ENCODE measurements at regions not wholly inside any gene's neighbourhood (a gene's known extent, or its start where the extent isn't known, plus 50 kb on each side); places are given as distances from the start of the nearest gene placed in this dataset.

DNA sequence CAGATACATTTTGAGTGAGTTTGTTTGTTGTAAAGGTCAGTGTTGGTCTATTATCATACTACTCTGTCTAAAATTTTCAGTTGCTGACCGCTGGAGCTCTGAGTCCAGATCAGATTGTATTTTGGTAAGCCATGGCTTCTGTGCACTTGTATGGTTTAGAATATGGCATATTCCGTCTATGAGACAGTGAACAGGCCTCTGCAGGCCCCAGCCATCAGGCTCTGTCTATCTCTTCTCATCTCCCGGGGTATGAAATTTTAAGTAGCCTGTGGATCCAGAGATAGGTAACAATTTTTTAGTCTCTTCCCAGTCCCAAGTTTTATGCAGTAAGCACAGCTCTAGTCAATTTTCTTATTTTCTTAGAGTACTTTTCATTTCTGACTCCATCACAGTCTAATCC is 1929.1 kb upstream of the SEL1L start:
- CTCF ChIA-PET, result no interaction called here
- Mint-ChIP-seq H3K27me3 (no peaks in the 10 kb centered on the region), H3K4me1 (no peaks in the 10 kb centered on the region), H3K27ac (no peak overlapping the region), H3K36me3 (no peaks in the 10 kb centered on the region), H3K9me3 (ENCODE audit: low read depth) (peaks cover 6% of the 10 kb centered on the region), H3K4me3 (no peak overlapping the region)
- ATAC-seq (no peak), DNase-seq (no peak)

DNA sequence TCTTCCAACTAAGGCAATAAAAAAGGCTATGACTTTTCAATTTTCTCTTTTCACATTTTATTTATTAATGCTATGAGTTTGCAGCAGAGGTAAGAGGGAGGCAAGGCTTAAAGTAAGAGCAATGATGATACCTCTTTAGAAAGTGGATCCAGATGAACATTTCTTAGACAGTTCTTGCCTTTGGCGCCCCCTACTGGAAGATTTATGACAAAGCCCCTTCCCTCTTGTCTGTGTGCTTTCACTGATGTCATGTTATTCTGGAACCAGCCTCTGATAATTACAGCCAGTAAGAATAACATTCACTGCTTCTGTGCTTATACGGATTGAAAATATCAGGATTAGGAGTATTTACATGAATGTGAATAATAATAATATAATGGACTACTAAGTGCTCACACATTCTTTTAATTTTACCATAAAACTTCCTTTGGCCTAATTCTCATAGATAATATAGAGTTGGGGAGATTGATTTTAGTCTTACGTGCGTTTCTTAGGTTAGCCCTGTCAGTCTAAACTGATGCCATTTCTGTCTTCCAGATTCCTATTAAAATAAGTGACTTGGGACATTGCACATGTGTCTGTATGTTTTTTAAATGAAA is 1929.9 kb upstream of the SEL1L start:
- DNase-seq (no peak), ATAC-seq (no peak)

DNA sequence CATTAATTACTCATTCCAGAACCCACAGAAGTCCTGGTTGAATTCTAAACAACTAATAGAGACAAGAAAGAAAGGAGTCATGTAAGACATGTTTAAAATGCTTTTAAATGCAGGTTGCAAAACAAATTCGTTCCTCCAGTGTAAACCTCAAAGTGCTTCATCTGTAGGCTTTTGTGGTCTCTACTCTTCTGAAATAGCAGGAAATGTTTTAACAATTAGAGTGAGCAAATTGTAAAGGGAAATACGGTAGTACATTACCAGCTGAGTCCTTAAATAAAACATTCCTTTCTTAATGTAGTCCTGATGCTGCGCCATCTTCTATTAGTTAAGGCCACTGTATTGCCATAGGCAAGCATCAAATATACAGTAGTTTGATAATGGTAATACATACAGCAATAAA is 1934.2 kb upstream of the SEL1L start:
- Mint-ChIP-seq H3K4me3 (no peak overlapping the region), H3K36me3 (no peaks in the 10 kb centered on the region), H3K9me3 (ENCODE audit: low read depth) (peaks cover 5% of the 10 kb centered on the region), H3K27me3 (no peaks in the 10 kb centered on the region), H3K27ac (no peak overlapping the region), H3K4me1 (no peaks in the 10 kb centered on the region)
- no peak for DNase-seq
- ATAC-seq, result no peak
- CTCF ChIA-PET, result no interaction called here

More for the DNA sequence above, 1929.9 kb upstream of the SEL1L start:
- H3K4me1 Mint-ChIP-seq, result no peaks in the 10 kb centered on the region
- no peaks in the 10 kb centered on the region for H3K36me3 Mint-ChIP-seq
- CTCF ChIA-PET, result no interaction called here
- no peak overlapping the region for H3K4me3 Mint-ChIP-seq
- peaks cover 3% of the 10 kb centered on the region for H3K9me3 Mint-ChIP-seq (ENCODE audit: low read depth)
- no peaks in the 10 kb centered on the region for H3K27me3 Mint-ChIP-seq
- H3K27ac Mint-ChIP-seq, result no peak overlapping the region

DNA sequence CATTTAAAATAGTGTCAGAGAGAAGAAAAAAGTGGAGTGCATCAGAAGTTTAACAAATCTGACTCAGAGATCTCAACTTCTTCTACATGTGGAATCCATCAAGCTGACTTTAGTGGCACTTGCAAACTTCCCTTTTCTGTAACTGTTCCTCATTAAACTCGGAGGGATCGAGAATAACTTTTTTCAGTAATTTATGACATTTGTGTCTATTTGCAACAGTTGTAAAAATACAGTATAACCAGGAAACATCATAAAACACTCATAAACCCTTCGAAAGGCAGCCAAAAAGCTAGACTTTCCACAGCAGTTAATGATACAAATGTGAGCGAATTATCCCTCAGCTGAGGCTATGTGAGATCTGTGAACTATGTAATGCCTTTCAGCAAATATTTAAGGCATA is 1936.8 kb upstream of the SEL1L start:
- no peaks in the 10 kb centered on the region for H3K36me3 Mint-ChIP-seq
- ATAC-seq (no peak), DNase-seq (no peak)
- H3K27me3 Mint-ChIP-seq, result no peaks in the 10 kb centered on the region
- H3K27ac Mint-ChIP-seq, result no peak overlapping the region
- no peak overlapping the region for H3K4me3 Mint-ChIP-seq
- CTCF ChIA-PET, result no interaction called here
- H3K9me3 Mint-ChIP-seq (ENCODE audit: low read depth), result peaks cover 4% of the 10 kb centered on the region
- no peaks in the 10 kb centered on the region for H3K4me1 Mint-ChIP-seq

DNA sequence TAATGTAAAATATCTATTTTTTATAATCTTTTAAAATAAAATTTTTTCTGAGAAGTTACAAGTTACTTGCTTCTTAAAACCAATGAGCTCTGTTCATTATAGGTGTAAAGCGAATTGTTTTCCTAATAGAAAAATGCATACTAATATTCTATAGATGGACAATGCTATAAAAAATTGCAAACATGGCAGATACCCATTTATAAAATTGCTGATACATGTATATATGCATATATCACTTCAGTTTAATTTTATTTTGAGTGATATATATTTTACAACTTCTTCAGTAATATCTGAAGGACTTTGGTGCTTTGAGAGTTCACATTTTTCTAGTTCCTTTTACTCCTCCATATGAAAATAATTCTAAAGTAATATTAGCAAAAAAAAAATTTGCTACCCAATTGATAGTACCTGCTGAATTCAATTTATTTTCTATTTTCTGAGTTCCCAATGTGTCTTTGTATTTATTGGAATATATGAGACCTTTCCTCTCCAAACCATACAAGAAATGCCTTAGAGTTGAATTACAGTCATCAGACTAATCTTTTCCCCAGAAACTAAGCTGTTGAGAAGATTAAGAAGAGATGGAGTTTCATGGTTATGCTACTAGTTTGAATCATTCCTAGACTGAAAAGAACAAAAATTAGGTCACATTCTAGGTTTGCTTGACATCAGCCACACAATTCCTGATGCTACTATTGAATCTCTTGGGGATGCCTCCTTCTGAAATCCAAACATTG is 1937.5 kb upstream of the SEL1L start:
- CTCF ChIA-PET, result no interaction called here
- peaks cover 4% of the 10 kb centered on the region for H3K9me3 Mint-ChIP-seq (ENCODE audit: low read depth)
- no peaks in the 10 kb centered on the region for H3K36me3 Mint-ChIP-seq
- no peak for ATAC-seq
- no peaks in the 10 kb centered on the region for H3K27me3 Mint-ChIP-seq
- no peak overlapping the region for H3K4me3 Mint-ChIP-seq
- H3K27ac Mint-ChIP-seq, result no peak overlapping the region
- no peak for DNase-seq
- H3K4me1 Mint-ChIP-seq, result no peaks in the 10 kb centered on the region

DNA sequence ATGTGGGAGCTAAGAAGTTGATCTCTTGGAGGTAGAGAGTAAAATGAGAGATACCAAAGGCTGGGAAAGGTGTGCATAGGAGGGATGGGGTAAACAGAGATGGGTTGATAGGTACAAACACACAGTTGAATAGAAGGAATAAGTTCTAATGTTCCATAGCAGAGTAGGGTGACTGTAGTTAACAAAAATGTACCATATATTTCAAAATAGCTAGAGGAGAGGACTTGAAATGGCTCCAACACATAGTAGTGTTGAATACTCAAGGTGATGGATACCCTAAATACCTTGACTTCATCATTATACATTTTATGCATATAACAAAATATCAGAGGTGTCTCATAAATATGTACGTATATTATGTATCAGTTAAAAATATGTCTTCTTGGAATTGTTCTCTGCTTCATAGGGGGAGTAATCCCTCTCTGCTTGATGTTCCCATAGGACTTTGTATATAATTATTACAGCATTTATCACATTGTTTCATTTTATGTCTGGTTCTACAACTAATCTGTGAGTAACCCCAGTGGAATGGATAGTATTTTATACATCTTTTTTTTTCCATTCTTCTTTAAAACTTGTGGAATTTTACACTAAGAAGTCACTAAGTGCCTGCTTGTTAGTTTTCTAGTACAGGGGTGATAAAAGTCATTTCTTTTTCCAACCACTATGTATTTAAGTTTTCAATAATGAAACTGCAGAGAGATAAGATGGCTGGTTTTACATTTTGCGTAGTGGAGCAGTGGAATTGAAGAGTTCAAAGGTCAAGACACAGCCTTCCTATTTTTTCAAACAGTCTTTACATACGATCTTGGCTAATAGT is 1940.0 kb upstream of the SEL1L start:
- CTCF ChIA-PET, result no interaction called here
- H3K27me3 Mint-ChIP-seq, result no peaks in the 10 kb centered on the region
- ATAC-seq, result no peak
- no peaks in the 10 kb centered on the region for H3K4me1 Mint-ChIP-seq
- no peak for DNase-seq
- H3K4me3 Mint-ChIP-seq, result no peak overlapping the region
- no peaks in the 10 kb centered on the region for H3K36me3 Mint-ChIP-seq
- peaks cover 6% of the 10 kb centered on the region for H3K9me3 Mint-ChIP-seq (ENCODE audit: low read depth)
- no peak overlapping the region for H3K27ac Mint-ChIP-seq

DNA sequence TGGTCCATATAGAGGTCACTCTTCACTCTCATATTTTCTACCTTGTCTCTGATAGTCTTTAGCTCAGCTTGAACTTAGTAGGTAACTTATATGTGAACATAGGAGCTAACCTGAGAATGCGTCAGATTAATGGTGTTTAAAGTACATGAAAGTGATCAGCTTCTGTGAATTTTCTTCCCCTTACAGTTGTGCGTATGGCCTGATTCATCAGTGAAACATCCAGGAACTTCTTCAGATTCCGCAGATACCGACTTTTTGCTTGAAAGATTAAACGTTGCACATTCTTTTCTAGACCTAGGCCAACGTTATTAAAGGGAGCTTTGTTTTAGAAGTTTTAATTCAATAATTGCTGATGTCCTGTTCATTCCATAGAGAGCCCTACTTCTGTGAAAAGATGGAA is 1945.1 kb upstream of the SEL1L start:
- Mint-ChIP-seq H3K9me3 (ENCODE audit: low read depth) (peaks cover 8% of the 10 kb centered on the region), H3K36me3 (no peaks in the 10 kb centered on the region), H3K27me3 (no peaks in the 10 kb centered on the region), H3K27ac (no peak overlapping the region), H3K4me1 (no peaks in the 10 kb centered on the region), H3K4me3 (no peak overlapping the region)
- no peak for DNase-seq
- CTCF ChIA-PET, result no interaction called here
- ATAC-seq, result no peak

DNA sequence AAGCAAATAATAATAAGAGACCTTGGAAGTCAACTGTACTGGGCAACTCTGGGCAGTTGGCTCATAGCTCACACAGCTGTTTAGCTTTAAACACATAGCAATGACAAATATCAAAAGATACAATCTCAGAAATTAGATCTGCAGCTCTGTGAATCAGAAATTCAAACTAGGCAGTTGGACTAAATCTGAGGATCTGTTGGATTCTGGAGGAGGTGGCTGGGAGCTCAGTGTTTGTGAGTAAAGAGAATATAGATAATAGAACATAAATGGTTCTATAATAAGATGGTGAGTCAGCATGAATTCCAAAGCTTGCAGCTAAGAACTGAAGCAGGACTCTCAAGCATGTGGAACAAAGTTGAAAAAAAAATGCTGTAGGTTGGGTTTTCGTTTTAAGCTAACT is 1949.4 kb upstream of the SEL1L start:
- ATAC-seq (no peak), DNase-seq (no peak)
- no peaks in the 10 kb centered on the region for H3K27me3 Mint-ChIP-seq
- H3K36me3 Mint-ChIP-seq, result no peaks in the 10 kb centered on the region
- H3K9me3 Mint-ChIP-seq (ENCODE audit: low read depth), result peaks cover 12% of the 10 kb centered on the region
- no peaks in the 10 kb centered on the region for H3K4me1 Mint-ChIP-seq
- H3K27ac Mint-ChIP-seq, result no peak overlapping the region
- CTCF ChIA-PET, result no interaction called here
- H3K4me3 Mint-ChIP-seq, result no peak overlapping the region

DNA sequence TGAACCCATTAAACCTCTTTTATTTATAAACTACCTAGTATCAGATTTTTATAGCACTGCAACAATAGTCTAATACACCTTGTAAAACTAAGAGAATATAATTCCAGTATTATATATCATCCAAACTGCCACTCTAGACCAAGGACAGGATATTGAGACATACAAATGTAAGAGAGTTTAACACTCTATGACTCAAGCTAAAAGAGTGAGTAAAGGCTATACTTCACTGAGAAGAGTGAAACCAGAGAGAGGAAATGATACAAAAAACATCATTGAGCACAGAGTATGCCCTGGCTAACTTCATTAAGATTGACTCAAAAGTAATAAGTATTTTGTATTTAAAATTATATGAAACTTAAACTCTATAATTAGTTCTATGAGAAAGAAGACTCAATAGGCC is 1951.9 kb upstream of the SEL1L start:
- ATAC-seq, result no peak
- H3K4me1 Mint-ChIP-seq, result no peaks in the 10 kb centered on the region
- CTCF ChIA-PET, result no interaction called here

DNA sequence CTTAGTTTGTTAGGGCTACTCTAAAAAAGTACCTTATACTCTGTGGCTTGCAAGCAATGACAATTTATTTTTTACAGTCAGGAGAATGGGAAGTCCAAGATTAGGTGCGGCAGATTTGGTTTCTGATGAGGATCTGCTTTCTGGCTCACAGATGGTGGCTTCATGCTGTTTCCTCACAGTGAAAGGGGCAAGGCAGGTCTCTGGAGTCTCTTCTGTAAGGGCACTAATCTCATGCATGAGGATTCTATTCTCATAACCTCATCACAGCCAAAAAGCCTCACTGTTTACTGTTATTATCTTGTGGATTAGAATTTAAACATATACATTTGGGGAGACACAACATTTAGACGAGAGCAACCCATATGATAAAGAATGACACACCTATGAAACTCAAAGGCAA is 1957.4 kb upstream of the SEL1L start:
- CTCF ChIA-PET, result no interaction called here
- Mint-ChIP-seq H3K27me3 (no peaks in the 10 kb centered on the region), H3K27ac (no peak overlapping the region), H3K4me3 (no peak overlapping the region), H3K9me3 (ENCODE audit: low read depth) (peaks cover 7% of the 10 kb centered on the region), H3K36me3 (no peaks in the 10 kb centered on the region), H3K4me1 (no peaks in the 10 kb centered on the region)
- no peak for DNase-seq
- no peak for ATAC-seq

More for the DNA sequence above, 1951.9 kb upstream of the SEL1L start:
- H3K27me3 Mint-ChIP-seq, result no peaks in the 10 kb centered on the region
- peaks cover 13% of the 10 kb centered on the region for H3K9me3 Mint-ChIP-seq (ENCODE audit: low read depth)
- H3K36me3 Mint-ChIP-seq, result no peaks in the 10 kb centered on the region
- H3K4me3 Mint-ChIP-seq, result no peak overlapping the region
- DNase-seq, result no peak
- no peak overlapping the region for H3K27ac Mint-ChIP-seq

DNA sequence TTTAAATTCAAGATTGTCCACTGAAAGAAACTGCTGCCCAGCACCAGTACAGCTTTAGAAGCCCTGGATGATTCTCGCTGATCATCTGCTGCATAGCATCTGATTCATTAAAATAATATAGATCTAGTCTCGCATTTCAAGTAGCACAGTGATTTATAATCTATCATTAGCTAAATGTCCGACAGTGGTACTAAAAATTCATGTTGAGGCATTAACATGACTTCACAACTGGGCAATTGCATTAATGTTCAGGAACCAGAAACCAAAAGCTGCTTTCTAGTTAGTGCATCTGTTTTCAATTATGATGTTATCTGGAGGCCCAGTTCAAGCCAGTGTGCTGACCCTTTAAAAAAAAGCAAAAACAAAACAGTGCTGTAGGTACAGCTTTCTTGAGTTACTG is 1987.2 kb upstream of the SEL1L start:
- Mint-ChIP-seq H3K9me3 (ENCODE audit: low read depth) (peaks cover 13% of the 10 kb centered on the region), H3K36me3 (no peaks in the 10 kb centered on the region), H3K4me1 (no peaks in the 10 kb centered on the region), H3K4me3 (no peak overlapping the region), H3K27ac (no peak overlapping the region), H3K27me3 (no peaks in the 10 kb centered on the region)
- no peak for ATAC-seq
- CTCF ChIA-PET, result no interaction called here
- no peak for DNase-seq

DNA sequence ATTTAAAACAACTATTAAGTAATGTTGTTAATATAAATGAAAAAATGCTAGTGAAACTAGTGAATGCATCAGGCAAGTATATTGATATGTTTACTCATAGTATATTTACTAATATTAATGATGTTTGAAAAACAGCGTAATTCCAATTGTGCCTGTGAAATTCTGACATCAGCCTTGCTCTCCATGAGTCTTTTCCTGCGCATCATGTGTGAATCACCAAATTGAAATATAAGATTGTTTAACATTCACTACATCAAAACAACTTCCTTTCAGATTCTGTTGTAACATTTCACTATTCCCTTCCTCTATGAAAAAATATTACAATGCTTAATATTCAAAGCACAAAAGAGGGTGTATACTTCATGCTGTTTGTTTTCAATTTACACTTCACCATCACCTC is 1995.9 kb upstream of the SEL1L start:
- no peaks in the 10 kb centered on the region for H3K36me3 Mint-ChIP-seq
- H3K4me3 Mint-ChIP-seq, result no peak overlapping the region
- CTCF ChIA-PET, result no interaction called here
- DNase-seq (no peak), ATAC-seq (no peak)
- no peaks in the 10 kb centered on the region for H3K27me3 Mint-ChIP-seq
- no peak overlapping the region for H3K27ac Mint-ChIP-seq
- H3K9me3 Mint-ChIP-seq (ENCODE audit: low read depth), result peaks cover 14% of the 10 kb centered on the region
- H3K4me1 Mint-ChIP-seq, result no peaks in the 10 kb centered on the region

DNA sequence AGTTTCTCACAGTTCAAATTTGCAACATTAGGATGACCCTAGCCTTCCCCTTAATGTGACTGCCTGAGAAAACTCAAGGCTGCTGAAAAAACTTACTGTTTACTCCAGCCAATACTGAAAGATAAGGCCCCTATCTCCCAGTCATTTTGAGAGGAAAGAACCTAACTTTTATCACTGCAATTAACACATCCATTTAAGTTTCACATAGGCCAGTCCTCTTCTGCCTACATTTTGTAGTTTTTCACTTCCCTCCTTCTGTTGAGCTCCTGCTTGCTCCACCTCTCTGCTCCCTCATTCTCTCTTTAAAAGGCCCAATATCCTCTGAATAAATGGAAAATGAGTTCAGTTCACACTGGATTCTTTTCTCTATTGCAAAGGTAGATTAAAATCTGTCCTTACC is 1996.2 kb upstream of the FLRT2 start:
- DNase-seq (no peak), ATAC-seq (no peak)
- Mint-ChIP-seq H3K36me3 (no peaks in the 10 kb centered on the region), H3K4me1 (no peaks in the 10 kb centered on the region), H3K4me3 (no peak overlapping the region), H3K27me3 (no peaks in the 10 kb centered on the region), H3K9me3 (ENCODE audit: low read depth) (peaks cover 8% of the 10 kb centered on the region), H3K27ac (no peak overlapping the region)
- CTCF ChIA-PET, result no interaction called here

DNA sequence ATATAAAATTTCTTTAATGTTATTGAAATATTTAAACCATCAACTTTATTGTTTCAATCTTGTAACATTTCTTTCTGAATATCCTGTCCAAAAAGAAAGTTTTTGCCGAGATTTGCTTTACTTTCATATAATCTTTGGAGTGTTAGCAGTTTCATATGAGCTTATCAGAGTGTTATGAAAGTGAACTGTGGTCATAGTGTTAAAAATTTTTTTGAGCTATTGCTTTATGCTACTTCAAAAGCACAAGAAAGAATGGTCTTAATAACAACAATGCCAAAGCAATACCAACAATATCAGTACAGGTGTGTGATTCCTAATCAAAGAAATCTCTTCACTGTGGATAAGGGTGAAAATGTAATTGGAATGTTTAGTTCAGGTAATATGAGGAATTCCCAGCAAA is 1994.9 kb upstream of the FLRT2 start:
- no peaks in the 10 kb centered on the region for H3K36me3 Mint-ChIP-seq
- DNase-seq (no peak), ATAC-seq (no peak)
- peaks cover 11% of the 10 kb centered on the region for H3K9me3 Mint-ChIP-seq (ENCODE audit: low read depth)
- no peak overlapping the region for H3K27ac Mint-ChIP-seq
- no peaks in the 10 kb centered on the region for H3K4me1 Mint-ChIP-seq
- CTCF ChIA-PET, result no interaction called here
- H3K4me3 Mint-ChIP-seq, result no peak overlapping the region
- H3K27me3 Mint-ChIP-seq, result no peaks in the 10 kb centered on the region

Measured in activated CD8-positive, alpha-beta memory T cell treated with anti-CD3 and anti-CD28 coated beads, Interleukin-2, amount 10 ng/mL, durations not matched to agents 7 days and 5 days (primary cell).